ENCODE measurements at regions not wholly inside any gene's neighbourhood (a gene's known extent, or its start where the extent isn't known, plus 50 kb on each side); places are given as distances from the start of the nearest gene placed in this dataset.

GRCh38 chr9:85215961-85216360 is 525.8 kb downstream of the AGTPBP1 start:
- TF ChIP-seq CTCF (IDR thresholded peaks at IDR 0.05; ENCODE audit: control insufficient read depth, insufficient read depth, low read depth, low read length, missing control alignments), result no peak
- peak; percentile 37 for DNase-seq (ENCODE audit: low read depth)
- H3K4me3 ChIP-seq (ENCODE audit: control insufficient read depth, low read depth, low read length), result no peak overlapping the region

- no peak overlapping the region for H3K4me3 ChIP-seq (ENCODE audit: control insufficient read depth, low read depth, low read length)
- TF ChIP-seq CTCF (IDR thresholded peaks at IDR 0.05; ENCODE audit: control insufficient read depth, insufficient read depth, low read depth, low read length, missing control alignments), result no peak
- DNase-seq (ENCODE audit: low read depth), result no peak
These were observed 526.3 kb downstream of the AGTPBP1 start for GRCh38 chr9:85215416-85215815.

- no peak overlapping the region for H3K4me3 ChIP-seq (ENCODE audit: control insufficient read depth, low read depth, low read length)
- no peak for DNase-seq (ENCODE audit: low read depth)
- no peak for TF ChIP-seq CTCF (IDR thresholded peaks at IDR 0.05; ENCODE audit: control insufficient read depth, insufficient read depth, low read depth, low read length, missing control alignments)
These were observed 527.8 kb downstream of the AGTPBP1 start for GRCh38 chr9:85213650-85214607.

GRCh38 chr9:85212887-85213286 is 528.9 kb downstream of the AGTPBP1 start:
- DNase-seq (ENCODE audit: low read depth), result peak; percentile 67
- TF ChIP-seq CTCF (IDR thresholded peaks at IDR 0.05; ENCODE audit: control insufficient read depth, insufficient read depth, low read depth, low read length, missing control alignments), result no peak
- H3K4me3 ChIP-seq (ENCODE audit: control insufficient read depth, low read depth, low read length), result no peak overlapping the region

GRCh38 chr9:85212209-85212608 is 529.5 kb downstream of the AGTPBP1 start:
- no peak for TF ChIP-seq CTCF (IDR thresholded peaks at IDR 0.05; ENCODE audit: control insufficient read depth, insufficient read depth, low read depth, low read length, missing control alignments)
- DNase-seq (ENCODE audit: low read depth), result no peak

GRCh38 chr9:85208666-85209065 is 533.1 kb downstream of the AGTPBP1 start:
- H3K4me3 ChIP-seq (ENCODE audit: control insufficient read depth, low read depth, low read length), result no peak overlapping the region
- no peak for TF ChIP-seq CTCF (IDR thresholded peaks at IDR 0.05; ENCODE audit: control insufficient read depth, insufficient read depth, low read depth, low read length, missing control alignments)
- DNase-seq (ENCODE audit: low read depth), result no peak

More at GRCh38 chr9:85212209-85212608, 529.5 kb downstream of the AGTPBP1 start:
- H3K4me3 ChIP-seq (ENCODE audit: control insufficient read depth, low read depth, low read length), result no peak overlapping the region

Measured in AG09309 (cell line).